Mesodermal cell (in vitro differentiated cells): ENCODE measurements at regions not wholly inside any gene's neighbourhood (a gene's known extent, or its start where the extent isn't known, plus 50 kb on each side); places are given as distances from the start of the nearest gene placed in this dataset.

Experiments used
- H3K27ac ChIP-seq: 2 replicates; pipeline ENCODE4 v1.7.0; 2013; ENCODE audit warnings: mild to moderate bottlenecking, low read depth, low read length, moderate library complexity; ENCODE audit not compliant: severe bottlenecking
- H3K36me3 ChIP-seq: 2 replicates; pipeline ENCODE4 v1.7.1; 2013; ENCODE audit warnings: mild to moderate bottlenecking, low read length, moderate library complexity; ENCODE audit not compliant: control insufficient read depth, insufficient read depth
- H3K4me1 ChIP-seq: one replicate; pipeline ENCODE4 v1.7.1; 2013; ENCODE audit warnings: mild to moderate bottlenecking, low read length; ENCODE audit not compliant: insufficient read depth, control insufficient read depth, poor library complexity, severe bottlenecking
- H3K4me3 ChIP-seq: 2 replicates; pipeline ENCODE4 v1.7.0; 2013; ENCODE audit warnings: low read length, control low read depth, mild to moderate bottlenecking; ENCODE audit not compliant: insufficient read depth, poor library complexity, severe bottlenecking; ENCODE audit errors: extremely low read depth
- H3K9me3 ChIP-seq: 2 replicates; pipeline ENCODE4 v1.7.1; 2013; ENCODE audit warnings: mild to moderate bottlenecking, low read length, moderate library complexity; ENCODE audit not compliant: control insufficient read depth
- WGBS, 2 experiments: methylation state at CpG; one replicate each; pipeline ENCODE4 v1.1.5; 2013; ENCODE audit warnings: missing lambda C conversion rate in 2 of 2; ENCODE audit not compliant: insufficient coverage in 2 of 2; 5-methylcytosine and 5-hydroxymethylcytosine counted together

- Histone ChIP-seq H3K27ac (no peak overlapping the region), H3K4me3 (no peak overlapping the region), H3K4me1 (peaks cover 6% of the 10 kb centered on the region), H3K36me3 (no peaks in the 10 kb centered on the region), H3K9me3 (no peaks in the 10 kb centered on the region)
- no CpG with 5 or more reads among the region's 2 CpGs for WGBS, 2 experiments
Measured at GRCh38 chr16:25637236-25637635, 54.5 kb upstream of the HS3ST4 start.

GRCh38 chr16:25636662-25637061, 55.1 kb upstream of the HS3ST4 start:
- no peak overlapping the region for H3K27ac ChIP-seq
- no peaks in the 10 kb centered on the region for H3K36me3 ChIP-seq
- H3K4me1 ChIP-seq, result peaks cover 6% of the 10 kb centered on the region
- no peaks in the 10 kb centered on the region for H3K9me3 ChIP-seq
- WGBS, 2 experiments, result 100% methylated on average over 1 of the region's 2 CpGs; no CpG with 5 or more reads in 1 of the 2 experiments
- H3K4me3 ChIP-seq, result no peak overlapping the region

- no peaks in the 10 kb centered on the region for H3K9me3 ChIP-seq
- peaks cover 6% of the 10 kb centered on the region for H3K4me1 ChIP-seq
- H3K27ac ChIP-seq, result no peak overlapping the region
- no peaks in the 10 kb centered on the region for H3K36me3 ChIP-seq
- no peak overlapping the region for H3K4me3 ChIP-seq
- 67% methylated on average over 1 of the region's 1 CpG; no CpG with 5 or more reads in 1 of the 2 experiments for WGBS, 2 experiments
Measured at GRCh38 chr16:25635454-25635853, 56.3 kb upstream of the HS3ST4 start.

- H3K4me3 ChIP-seq, result no peak overlapping the region
- H3K4me1 ChIP-seq, result peaks cover 6% of the 10 kb centered on the region
- H3K9me3 ChIP-seq, result peaks cover 3% of the 10 kb centered on the region
- peak overlapping the region; percentile 23 for H3K27ac ChIP-seq
- WGBS, 2 experiments, result 43 to 79% methylated on average over 1 to 2 of the region's 2 CpGs
- no peaks in the 10 kb centered on the region for H3K36me3 ChIP-seq
Measured at GRCh38 chr16:25633549-25633948, 58.2 kb upstream of the HS3ST4 start.

DNA sequence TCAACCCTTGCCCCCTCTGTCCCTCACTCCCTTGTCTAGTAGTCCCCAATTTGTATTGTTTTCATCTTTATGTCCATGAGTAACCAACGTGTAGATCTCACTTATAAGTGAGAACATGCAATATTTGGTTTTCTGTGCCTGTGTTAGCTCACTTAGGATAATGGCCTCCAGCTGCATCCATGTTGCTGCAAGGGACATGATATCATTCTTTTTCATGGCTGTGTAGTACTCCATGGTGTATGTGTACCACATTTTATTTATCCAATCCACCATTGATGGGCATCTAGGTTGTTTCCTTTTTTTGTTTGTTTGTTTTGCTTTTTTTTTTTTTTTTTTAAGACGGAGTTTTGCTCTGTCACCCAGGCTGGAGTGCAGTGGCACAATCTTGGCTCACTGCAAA, 63.0 kb upstream of the HS3ST4 start:
- Histone ChIP-seq H3K4me3 (no peak overlapping the region), H3K9me3 (peaks cover 18% of the 10 kb centered on the region), H3K36me3 (no peaks in the 10 kb centered on the region), H3K27ac (no peak overlapping the region), H3K4me1 (peaks cover 6% of the 10 kb centered on the region)
- 86 to 100% methylated on average over 1 of the region's 2 CpGs for WGBS, 2 experiments

- WGBS, 2 experiments, result 75% methylated on average over 2 of the region's 3 CpGs; no CpG with 5 or more reads in 1 of the 2 experiments
- no peaks in the 10 kb centered on the region for H3K36me3 ChIP-seq
- H3K9me3 ChIP-seq, result peaks cover 18% of the 10 kb centered on the region
- no peaks in the 10 kb centered on the region for H3K4me1 ChIP-seq
- H3K27ac ChIP-seq, result no peak overlapping the region
- no peak overlapping the region for H3K4me3 ChIP-seq
Measured at GRCh38 chr16:25627641-25628040, 64.1 kb upstream of the HS3ST4 start.

DNA sequence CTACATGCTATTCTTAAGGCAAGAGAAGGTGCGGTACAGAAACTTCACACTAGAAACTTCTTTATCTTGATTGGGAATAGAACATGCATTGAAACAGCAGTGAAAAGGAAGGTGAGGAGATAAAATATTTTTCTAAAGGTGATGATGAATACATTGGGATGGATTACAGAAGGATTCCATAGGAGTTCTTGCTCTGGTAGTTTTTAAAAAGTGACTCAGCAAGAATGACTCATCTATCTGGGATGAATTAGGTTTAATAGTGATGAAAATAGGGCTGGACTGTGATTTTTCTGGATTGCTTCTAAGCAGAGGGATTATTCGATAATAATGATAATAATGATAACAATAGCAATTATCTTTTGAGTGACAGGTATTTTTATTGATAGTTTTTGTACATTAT, 65.6 kb upstream of the HS3ST4 start:
- H3K9me3 ChIP-seq, result peaks cover 18% of the 10 kb centered on the region
- no peaks in the 10 kb centered on the region for H3K36me3 ChIP-seq
- no peak overlapping the region for H3K27ac ChIP-seq
- H3K4me3 ChIP-seq, result no peak overlapping the region
- WGBS, 2 experiments, result 80 to 86% methylated on average over 1 of the region's 2 CpGs
- no peaks in the 10 kb centered on the region for H3K4me1 ChIP-seq

DNA sequence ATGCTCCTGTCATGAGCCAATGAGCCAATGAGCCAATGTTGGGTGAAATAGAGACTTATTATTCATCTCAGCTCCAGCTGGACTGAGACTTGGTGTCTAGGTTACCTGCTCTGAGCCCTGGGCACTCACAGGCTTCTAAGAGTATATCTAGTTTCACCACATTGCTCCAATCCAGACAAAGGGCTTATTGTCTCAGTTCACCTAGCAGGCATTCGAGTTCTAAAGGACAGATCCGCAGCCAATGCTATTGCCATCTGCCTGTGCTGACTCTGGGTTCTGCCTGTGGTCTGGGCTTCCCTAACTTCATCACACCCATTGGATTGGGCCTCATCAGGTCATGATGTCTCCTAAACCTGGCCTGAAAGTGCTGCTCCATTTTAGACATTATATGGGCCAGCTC, 66.1 kb upstream of the HS3ST4 start:
- no peak overlapping the region for H3K4me3 ChIP-seq
- WGBS, 2 experiments, result 83 to 100% methylated on average over 2 of the region's 2 CpGs
- H3K27ac ChIP-seq, result no peak overlapping the region
- H3K9me3 ChIP-seq, result peaks cover 18% of the 10 kb centered on the region
- H3K4me1 ChIP-seq, result no peaks in the 10 kb centered on the region
- no peaks in the 10 kb centered on the region for H3K36me3 ChIP-seq

GRCh38 chr16:25614716-25615265, 77.0 kb upstream of the HS3ST4 start:
- no peak overlapping the region for H3K4me3 ChIP-seq
- 84 to 87% methylated on average over 7 of the region's 8 CpGs for WGBS, 2 experiments
- no peaks in the 10 kb centered on the region for H3K4me1 ChIP-seq
- H3K36me3 ChIP-seq, result no peaks in the 10 kb centered on the region
- H3K27ac ChIP-seq, result no peak overlapping the region
- no peaks in the 10 kb centered on the region for H3K9me3 ChIP-seq

GRCh38 chr16:25613931-25614330, 77.8 kb upstream of the HS3ST4 start:
- no peaks in the 10 kb centered on the region for H3K36me3 ChIP-seq
- no peaks in the 10 kb centered on the region for H3K9me3 ChIP-seq
- H3K4me1 ChIP-seq, result no peaks in the 10 kb centered on the region
- no peak overlapping the region for H3K27ac ChIP-seq
- no peak overlapping the region for H3K4me3 ChIP-seq
- WGBS, 2 experiments, result 89 to 96% methylated on average over 5 of the region's 5 CpGs

DNA sequence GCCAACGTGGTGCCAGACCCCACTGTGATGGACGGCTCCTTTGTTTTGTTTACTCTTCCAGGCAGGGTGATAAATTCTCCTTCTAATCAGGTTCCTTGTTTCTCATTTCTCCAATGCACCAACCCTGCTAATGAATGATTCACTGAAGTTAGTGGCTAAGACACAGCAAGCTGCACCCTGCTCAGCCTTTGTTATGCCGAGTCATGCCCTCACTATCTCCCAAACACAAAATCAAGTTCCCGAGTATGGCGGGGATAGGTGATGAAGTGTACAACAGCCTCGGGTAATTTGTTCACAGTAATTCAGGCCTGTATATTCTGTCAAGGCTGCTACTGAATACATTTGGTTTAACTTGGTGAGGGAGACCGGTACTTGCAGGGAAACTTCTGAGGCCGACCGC, 83.8 kb upstream of the HS3ST4 start:
- Histone ChIP-seq H3K36me3 (no peaks in the 10 kb centered on the region), H3K27ac (no peak overlapping the region), H3K4me1 (peaks cover 3% of the 10 kb centered on the region), H3K4me3 (no peak overlapping the region), H3K9me3 (peaks cover 3% of the 10 kb centered on the region)
- WGBS, 2 experiments, result 76 to 80% methylated on average over 5 to 7 of the region's 9 CpGs
